SH-SY5Y (cell line): ENCODE measurements at regions not wholly inside any gene's neighbourhood (a gene's known extent, or its start where the extent isn't known, plus 50 kb on each side); places are given as distances from the start of the nearest gene placed in this dataset.

Source experiments
- GATA2 ChIP-seq: IDR thresholded peaks from 2 replicates; pipeline ENCODE4 v1.6.1; 2011; ENCODE audit warnings: mild to moderate bottlenecking, low read depth, low read length
- GATA3 ChIP-seq: IDR thresholded peaks from 2 replicates; pipeline ENCODE4 v1.6.1; 2011; ENCODE audit warnings: low read depth, mild to moderate bottlenecking, low read length, moderate library complexity

DNA sequence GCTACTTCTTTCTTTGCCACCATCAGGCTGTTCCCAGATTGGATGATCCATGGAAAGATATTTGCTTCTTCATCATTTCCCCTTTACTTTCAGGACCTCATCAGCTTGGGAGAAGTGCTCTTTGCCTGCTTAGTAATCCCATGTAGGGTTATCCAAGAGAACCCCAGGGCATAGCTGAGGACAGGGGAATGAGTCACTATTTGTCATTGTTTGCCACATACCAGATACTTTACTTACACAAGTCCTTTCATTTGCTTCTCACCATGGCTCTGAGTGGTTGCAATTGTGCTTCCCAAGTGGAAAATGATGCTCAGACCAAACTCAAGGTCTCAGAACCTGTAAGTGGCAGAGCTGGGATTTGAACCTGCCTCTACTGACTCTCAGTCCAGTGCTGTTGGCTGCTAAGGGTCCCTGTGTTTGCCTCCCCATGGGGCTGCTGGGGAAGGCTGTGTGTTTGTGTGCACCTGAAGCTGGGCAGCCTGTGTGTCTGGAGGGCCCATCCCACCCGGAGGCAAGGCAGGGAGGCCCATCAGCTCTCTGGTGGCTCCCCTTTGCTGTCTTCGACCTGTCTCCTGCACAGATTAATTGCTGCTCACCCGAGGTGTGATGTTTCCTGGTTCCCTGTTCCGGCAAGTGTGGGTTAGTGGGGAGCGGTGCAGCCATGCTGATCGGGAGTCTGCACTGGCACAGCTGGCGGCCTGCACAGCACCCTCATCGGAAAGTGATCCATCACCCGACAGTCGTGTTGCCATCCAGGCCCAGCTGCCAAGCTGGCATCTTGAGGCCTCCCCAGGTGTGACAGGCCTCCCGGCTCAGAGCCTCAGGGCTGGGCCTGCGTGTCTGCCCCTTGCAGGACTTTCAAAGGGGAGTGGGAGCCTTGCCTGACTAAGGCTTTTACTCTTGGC, 228.8 kb downstream of the DHX35 start:
- no peak for TF ChIP-seq GATA2
- TF ChIP-seq GATA3 = no peak
